Thyroid gland (tissue), 4 donors: ENCODE measurements at regions not wholly inside any gene's neighbourhood (a gene's known extent, or its start where the extent isn't known, plus 50 kb on each side); places are given as distances from the start of the nearest gene placed in this dataset.

ENCODE experiments used
- CTCF ChIP-seq, 6 experiments: fragments of 200-600 bp in 3 of 6; fragments of 450-650 bp in 3 of 6; sonication (generic) in 3 of 6; IDR thresholded peaks; one replicate each; pipeline ENCODE4 v1.5.1; 2016 to 2019; ENCODE audit warnings: antibody characterized with exemption in 6 of 6, mild to moderate bottlenecking in 2 of 6, inconsistent platforms in 1 of 6, moderate library complexity in 1 of 6
- POLR2A ChIP-seq, 2 donors: fragments of 450-650 bp; IDR thresholded peaks; one replicate each; pipeline ENCODE4 v1.6.1; 2017; ENCODE audit warnings: antibody characterized with exemption in 2 of 2, mild to moderate bottlenecking in 2 of 2, moderate library complexity in 1 of 2

- no peak for TF ChIP-seq CTCF (IDR thresholded peaks at IDR 0.05)
- TF ChIP-seq POLR2A (IDR thresholded peaks at IDR 0.05): no peak
Measured at GRCh38 chr1:157367091-157367739, 185.1 kb downstream of the FCRL5 start.
